SU-DHL-6 (cell line): ENCODE measurements at regions not wholly inside any gene's neighbourhood (a gene's known extent, or its start where the extent isn't known, plus 50 kb on each side); places are given as distances from the start of the nearest gene placed in this dataset.

Experiments
- CTCF ChIP-seq: fragments of 200-600 bp; sonication (generic); IDR thresholded peaks from one replicate; pipeline ENCODE4 v1.5.1; 2017; ENCODE audit warnings: antibody characterized with exemption, mild to moderate bottlenecking, low read length, moderate library complexity; ENCODE audit not compliant: insufficient read depth, poor library complexity, severe bottlenecking
- EZH2phosphoT487 ChIP-seq: fragments of 200-600 bp; sonication (generic), shearing (Covaris generic); conservative IDR thresholded peaks from 2 replicates; pipeline ENCODE4 v1.6.1; 2018; ENCODE audit warnings: mild to moderate bottlenecking, antibody characterized with exemption, low read length, moderate library complexity, mixed read lengths

DNA sequence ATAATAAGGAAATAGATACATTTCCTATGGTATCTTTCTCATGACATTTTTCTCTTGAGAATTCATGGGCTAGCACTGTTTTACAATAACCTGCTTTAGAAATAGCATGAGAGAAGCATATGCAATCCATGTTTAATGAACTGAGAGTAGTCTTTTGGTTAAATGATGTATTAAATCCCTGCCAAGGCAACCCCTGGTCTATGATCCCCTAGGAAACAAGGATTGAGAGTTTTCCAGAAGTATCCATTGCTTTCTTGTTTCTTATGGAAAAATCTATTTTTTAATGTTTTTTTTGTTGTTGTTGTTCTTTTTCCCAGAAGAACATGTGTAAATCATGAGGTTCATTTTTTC lies 390.5 kb upstream of the HSF2 start:
- TF ChIP-seq CTCF (no peak), EZH2phosphoT487 (no peak)
